ENCODE measurements at regions not wholly inside any gene's neighbourhood (a gene's known extent, or its start where the extent isn't known, plus 50 kb on each side); places are given as distances from the start of the nearest gene placed in this dataset.
"Not testable (repeated sequence)": the region's sequence is repeated elsewhere in the genome, so short reads cannot be mapped to it uniquely, and the experiment has no call there.

GRCh38 chr9:108744641-108745040 lies 111.1 kb downstream of the ACTL7B start:
- no peaks in the 10 kb centered on the region for H3K36me3 ChIP-seq
- H3K4me1 ChIP-seq = no peaks in the 10 kb centered on the region
- H3K27ac ChIP-seq = no peak overlapping the region
- H3K27me3 ChIP-seq = no peaks in the 10 kb centered on the region
- H3K4me3 ChIP-seq = no peak overlapping the region
- no peak for DNase-seq (ENCODE audit: extremely low spot score in 2 of 2)
- H3K9me3 ChIP-seq = no peaks in the 10 kb centered on the region
- intact Hi-C loops (cut with DNase I) = no loop called here
- no peak for TF ChIP-seq CTCF (IDR thresholded peaks at IDR 0.05)
- no peak for TF ChIP-seq POLR2A (IDR thresholded peaks at IDR 0.05)
- TF ChIP-seq POLR2AphosphoS5 (IDR thresholded peaks at IDR 0.05; ENCODE audit: insufficient read depth in 1 of 2, low read depth in 1 of 2) = no peak

GRCh38 chr9:108743901-108744371 lies 111.8 kb downstream of the ACTL7B start:
- Histone ChIP-seq H3K9me3 (no peaks in the 10 kb centered on the region), H3K4me1 (no peaks in the 10 kb centered on the region), H3K27ac (no peak overlapping the region), H3K36me3 (no peaks in the 10 kb centered on the region), H3K4me3 (no peak overlapping the region), H3K27me3 (no peaks in the 10 kb centered on the region)
- intact Hi-C loops (cut with DNase I) = no loop called here
- DNase-seq (ENCODE audit: extremely low spot score in 2 of 2) = no peak
- no peak for TF ChIP-seq POLR2A (IDR thresholded peaks at IDR 0.05)
- TF ChIP-seq POLR2AphosphoS5 (IDR thresholded peaks at IDR 0.05; ENCODE audit: insufficient read depth in 1 of 2, low read depth in 1 of 2) = no peak
- TF ChIP-seq CTCF (IDR thresholded peaks at IDR 0.05) = no peak

GRCh38 chr9:108743416-108743815 lies 112.4 kb downstream of the ACTL7B start:
- TF ChIP-seq CTCF (IDR thresholded peaks at IDR 0.05) (no peak), POLR2AphosphoS5 (IDR thresholded peaks at IDR 0.05; ENCODE audit: insufficient read depth in 1 of 2, low read depth in 1 of 2) (no peak), POLR2A (IDR thresholded peaks at IDR 0.05) (no peak)
- intact Hi-C loops (cut with DNase I) = no loop called here
- no peak overlapping the region for H3K27ac ChIP-seq
- H3K36me3 ChIP-seq = no peaks in the 10 kb centered on the region
- H3K4me1 ChIP-seq = no peaks in the 10 kb centered on the region
- no peak for DNase-seq (ENCODE audit: extremely low spot score in 2 of 2)
- H3K9me3 ChIP-seq = no peaks in the 10 kb centered on the region
- H3K4me3 ChIP-seq = no peak overlapping the region
- H3K27me3 ChIP-seq = no peaks in the 10 kb centered on the region

- H3K36me3 ChIP-seq = no peaks in the 10 kb centered on the region
- no peaks in the 10 kb centered on the region for H3K27me3 ChIP-seq
- intact Hi-C loops (cut with DNase I) = no loop called here
- H3K9me3 ChIP-seq = no peaks in the 10 kb centered on the region
- H3K4me1 ChIP-seq = no peaks in the 10 kb centered on the region
- no peak for TF ChIP-seq POLR2AphosphoS5 (IDR thresholded peaks at IDR 0.05; ENCODE audit: insufficient read depth in 1 of 2, low read depth in 1 of 2)
- no peak for TF ChIP-seq POLR2A (IDR thresholded peaks at IDR 0.05)
- TF ChIP-seq CTCF (IDR thresholded peaks at IDR 0.05) = no peak
- H3K27ac ChIP-seq = no peak overlapping the region
- DNase-seq (ENCODE audit: extremely low spot score in 2 of 2) = no peak
- H3K4me3 ChIP-seq = no peak overlapping the region
Measured at GRCh38 chr9:108742191-108742590, 113.6 kb downstream of the ACTL7B start.

- H3K36me3 ChIP-seq; H3K27ac ChIP-seq; DNase-seq (ENCODE audit: extremely low spot score in 2 of 2); H3K9me3 ChIP-seq; H3K4me3 ChIP-seq; intact Hi-C loops (cut with DNase I); H3K27me3 ChIP-seq; H3K4me1 ChIP-seq: not testable (repeated sequence)
Measured at GRCh38 chr9:108731292-108731691, 124.5 kb downstream of the ACTL7B start.

Measured in vagina (tissue), 2 donors.